K562 (cell line): ENCODE measurements at regions not wholly inside any gene's neighbourhood (a gene's known extent, or its start where the extent isn't known, plus 50 kb on each side); places are given as distances from the start of the nearest gene placed in this dataset.

ENCODE experiments used
- ATAC-seq: fragments of 200-7000 bp; cut with Tn5 transposase; 3 replicates; pipeline ENCODE4 v1.9.1; 2020; ENCODE audit warnings: moderate library complexity
- BruUV-seq: library from RNA; stranded (reverse); fragments of 400-500 nt; replicated peaks from 2 replicates; lab custom pipeline; 2021; lab: Mats Ljungman, UMichigan
- CTCF ChIA-PET: fragments of 300-600 bp; formaldehyde crosslinking; extraction: SDS; loops from one replicate; lab custom pipeline; 2021; ENCODE audit warnings: low intra/inter-chr PET ratio; lab: Yijun Ruan, JAX
- POLR2A ChIA-PET: fragments of 300-600, 350-650 bp; sonication (Branson Sonifier 250); formaldehyde crosslinking; extraction: SDS; loops from one replicate; lab custom pipeline; 2021; ENCODE audit warnings: antibody characterized with exemption, inconsistent platforms; lab: Yijun Ruan, JAX
- DNase-seq, 4 experiments: peaks; one replicate each; pipeline versions ENCODE4 v3.0.0 to v3.0.0-alpha.2; 2011 to 2018; ENCODE audit warnings: low spot score in 3 of 4, mixed read lengths in 3 of 4; ENCODE audit errors: extremely low read depth in 1 of 4
- FAIRE-seq: peaks from 2 replicates; lab custom pipeline; 2011; peaks lifted over from hg19 to GRCh38; lab: Jason Lieb, UNC
- H2AFZ ChIP-seq: 2 replicates; pipeline ENCODE4 v1.6.0; 2011; ENCODE audit warnings: low read depth, low read length, control low read depth, inconsistent platforms
- H3K27ac ChIP-seq: fragments of 200-600 bp; 3 replicates; pipeline ENCODE4 v1.8.0; 2011; ENCODE audit warnings: low read depth, mild to moderate bottlenecking, control low read depth, inconsistent platforms, low read length, moderate library complexity, mixed read lengths; ENCODE audit errors: extremely low read depth
- H3K27me3 ChIP-seq, 2 experiments: fragments of 300-600 bp in 1 of 2; 2 replicates in 1 of 2; 3 replicates in 1 of 2; pipeline versions ENCODE4 v1.6.0 to v1.8.0; 2011; ENCODE audit warnings: inconsistent platforms in 2 of 2, low read length in 2 of 2, mild to moderate bottlenecking in 1 of 2, mixed read lengths in 1 of 2, moderate library complexity in 1 of 2; ENCODE audit not compliant: control insufficient read depth in 2 of 2, insufficient read depth in 2 of 2
- H3K36me3 ChIP-seq: fragments of 300-600 bp; 3 replicates; pipeline ENCODE4 v1.8.0; 2011; ENCODE audit warnings: mild to moderate bottlenecking, low read length, inconsistent platforms; ENCODE audit not compliant: control insufficient read depth, insufficient read depth
- H3K4me1 ChIP-seq, 2 experiments: fragments of 200-600 bp in 1 of 2; replicated peaks in 1 of 2; 2 replicates in 1 of 2; 3 replicates in 1 of 2; pipeline versions ENCODE4 v1.5.1 to v1.8.0; 2011; ENCODE audit warnings: inconsistent platforms in 2 of 2, low read length in 2 of 2, mild to moderate bottlenecking in 1 of 2, mixed read lengths in 1 of 2, moderate library complexity in 1 of 2; ENCODE audit not compliant: control insufficient read depth in 2 of 2, insufficient read depth in 2 of 2
- H3K4me2 ChIP-seq: 2 replicates; pipeline ENCODE4 v1.6.1; 2011; ENCODE audit warnings: low read length, control low read depth, inconsistent platforms, mixed read lengths; ENCODE audit not compliant: insufficient read depth
- H3K4me3 ChIP-seq: fragments of 200-600 bp; sonication (generic), shearing (Covaris generic); 2 replicates; pipeline ENCODE4 v1.5.1; 2016; ENCODE audit warnings: control low read depth, inconsistent platforms
- H3K79me2 ChIP-seq: fragments of 200-600 bp; 3 replicates; pipeline ENCODE4 v1.8.0; 2011; ENCODE audit warnings: low read length, inconsistent platforms; ENCODE audit not compliant: control insufficient read depth, insufficient read depth
- H3K9ac ChIP-seq, 2 experiments: 2 replicates each; pipeline versions ENCODE4 v1.6.0 to v1.6.1; 2011; ENCODE audit warnings: low read depth in 2 of 2, low read length in 2 of 2, control low read depth in 1 of 2, inconsistent platforms in 1 of 2, mild to moderate bottlenecking in 1 of 2, mixed read lengths in 1 of 2; ENCODE audit not compliant: insufficient read depth in 1 of 2
- H3K9me1 ChIP-seq: one replicate; pipeline ENCODE4 v1.6.0; 2011; ENCODE audit warnings: inconsistent platforms, mild to moderate bottlenecking, low read length, moderate library complexity; ENCODE audit not compliant: control insufficient read depth, insufficient read depth
- H3K9me3 ChIP-seq: replicated peaks from 2 replicates; pipeline ENCODE4 v1.5.1; 2011; ENCODE audit warnings: low read depth, low read length, inconsistent platforms; ENCODE audit not compliant: control insufficient read depth, insufficient read depth
- H4K20me1 ChIP-seq: replicated peaks from 2 replicates; pipeline ENCODE4 v1.6.1; 2011; ENCODE audit warnings: low read length, inconsistent platforms, mixed read lengths; ENCODE audit not compliant: control insufficient read depth, insufficient read depth
- BDP1 ChIP-seq: IDR thresholded peaks from 3 replicates; pipeline ENCODE4 v1.6.1; 2011; ENCODE audit not compliant: insufficient read length, insufficient read depth
- NR2C1 ChIP-seq, 2 experiments: fragments of 450-650 bp; IDR thresholded peaks; 2 replicates each; pipeline ENCODE4 v1.6.1; 2017; ENCODE audit warnings: mild to moderate bottlenecking in 2 of 2, antibody characterized with exemption in 1 of 2, inconsistent platforms in 1 of 2, missing compliant biosample characterization in 1 of 2, missing genetic modification characterization in 1 of 2
- TAF7 ChIP-seq: fragments of 450-650 bp; IDR thresholded peaks from 2 replicates; pipeline ENCODE4 v1.6.1; 2016; ENCODE audit warnings: missing genetic modification characterization, missing compliant biosample characterization
- WGBS: fragments of 100-300 bp; shearing (Covaris generic); methylation state at CpG from one replicate; pipeline ENCODE4 v1.1.6; 2016; ENCODE audit warnings: low coverage, mixed read lengths; ENCODE audit not compliant: insufficient coverage; ENCODE audit errors: missing lambda C conversion rate; 5-methylcytosine and 5-hydroxymethylcytosine counted together
- in situ Hi-C: fragments of 300-500 bp; cut with MboI; formaldehyde crosslinking; loops from 4 replicates; pipeline ENCODE4 v1.15.0; 2018; ENCODE audit warnings: inconsistent platforms, mixed read lengths
- intact Hi-C: fragments of 100-400 bp; cut with micrococcal nuclease; formaldehyde crosslinking; loops from 2 replicates; pipeline ENCODE4 v1.14.2; 2022

DNA sequence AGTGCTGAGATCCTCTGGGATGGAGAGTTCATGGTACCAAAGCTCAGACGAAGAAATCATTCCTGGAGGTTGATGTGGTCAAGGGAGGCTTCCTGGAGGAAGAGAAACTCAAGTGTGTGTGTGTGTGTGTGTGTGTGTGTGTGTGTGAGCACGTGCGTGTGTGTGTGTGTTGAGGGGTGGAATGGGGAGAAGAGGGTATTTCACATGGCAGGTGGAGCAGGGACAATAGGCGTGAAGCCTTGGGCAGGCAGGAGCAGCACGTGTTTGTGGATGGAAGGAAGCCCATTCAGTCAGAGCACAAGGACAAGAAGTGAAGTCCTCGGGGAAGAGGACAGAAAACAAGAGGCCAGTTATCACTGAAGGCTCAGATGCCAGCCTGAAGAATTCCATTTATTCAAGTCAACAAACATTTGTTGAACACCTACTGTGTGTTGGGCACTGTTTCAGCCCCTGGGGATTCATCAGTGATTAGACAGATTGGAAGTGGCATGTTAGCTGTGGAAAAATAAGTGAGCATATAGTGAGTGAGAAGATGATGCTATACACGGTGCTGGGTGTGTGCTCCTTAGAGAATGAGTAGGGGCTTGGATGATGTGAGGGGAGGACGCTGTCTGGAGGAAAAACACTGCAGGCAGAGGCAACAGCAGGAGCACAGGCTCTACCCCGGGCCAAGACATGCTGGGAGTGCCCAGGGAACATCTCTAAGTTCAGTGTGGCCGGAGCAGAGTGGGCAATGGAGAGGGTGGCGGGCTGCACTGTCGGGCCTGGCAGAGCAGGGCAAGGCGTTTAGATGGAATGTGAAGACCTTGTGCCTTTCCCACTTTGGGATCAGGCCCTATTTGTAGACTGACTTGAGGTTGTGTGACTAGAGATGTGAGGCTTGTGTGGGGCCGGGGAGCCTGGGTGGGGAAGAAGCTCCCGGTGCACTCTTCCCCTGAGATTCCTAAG is 267.1 kb downstream of the CBLN1 start:
- ATAC-seq: no peak
- H3K36me3 ChIP-seq: no peaks in the 10 kb centered on the region
- ChIA-PET CTCF (no interaction called here), POLR2A (no interaction called here)
- H3K9ac ChIP-seq: no peak overlapping the region
- H2AFZ ChIP-seq: no peak overlapping the region
- no peaks in the 10 kb centered on the region for H3K79me2 ChIP-seq
- in situ Hi-C loops: no loop called here
- under 1% methylated on average over 11 of the region's 15 CpGs for WGBS
- intact Hi-C loops: no loop called here
- H3K27ac ChIP-seq: no peak overlapping the region
- no peaks in the 10 kb centered on the region; the same call in 1 of the 2 replicates for H4K20me1 ChIP-seq
- no peak overlapping the region for H3K4me2 ChIP-seq
- no peak for FAIRE-seq
- DNase-seq: no peak
- no peaks in the 10 kb centered on the region for H3K9me3 ChIP-seq
- no peak overlapping the region for H3K4me3 ChIP-seq
- no peaks in the 10 kb centered on the region; a peak in 1 of 5 replicates for H3K27me3 ChIP-seq
- H3K9me1 ChIP-seq: no peaks in the 10 kb centered on the region
- no peak for TF ChIP-seq NR2C1 (IDR thresholded peaks at IDR 0.05)
- TF ChIP-seq NR2C1 (tag; IDR thresholded peaks at IDR 0.05): no peak
- TF ChIP-seq TAF7 (tag): no peak
- no TSS peak for BruUV-seq
- H3K4me1 ChIP-seq: no peaks in the 10 kb centered on the region

DNA sequence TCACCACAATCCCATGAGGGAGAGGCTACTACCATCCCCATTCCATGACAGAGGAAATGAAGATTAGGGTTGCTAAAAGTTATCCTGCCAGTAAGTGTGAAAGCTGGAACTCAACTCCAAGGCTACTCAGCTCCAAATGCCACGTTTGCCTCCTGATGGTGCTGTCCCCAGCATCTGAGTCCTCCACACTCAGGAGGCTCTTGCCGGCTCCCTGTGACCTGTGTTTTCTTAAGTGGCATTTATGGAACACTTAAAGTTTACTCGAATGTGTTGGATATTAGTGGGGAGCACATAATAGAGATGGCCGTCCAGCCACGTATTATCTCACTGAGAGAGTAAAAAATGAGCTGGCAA is 267.9 kb downstream of the CBLN1 start:
- Histone ChIP-seq H3K27me3 (no peaks in the 10 kb centered on the region), H3K27ac (no peak overlapping the region), H3K9me1 (no peaks in the 10 kb centered on the region), H3K9ac (no peak overlapping the region), H3K4me2 (no peak overlapping the region), H3K9me3 (no peaks in the 10 kb centered on the region), H4K20me1 (no peaks in the 10 kb centered on the region; the same call in 1 of the 2 replicates), H3K4me3 (no peak overlapping the region), H3K79me2 (no peaks in the 10 kb centered on the region), H3K4me1 (no peaks in the 10 kb centered on the region)
- DNase-seq (no peak), FAIRE-seq (no peak), ATAC-seq (no peak)
- in situ Hi-C loops (no loop called here), intact Hi-C loops (no loop called here)
- ChIA-PET POLR2A (no interaction called here), CTCF (no interaction called here)
- no TSS peak for BruUV-seq
- 1% methylated on average over 5 of the region's 5 CpGs for WGBS
- no peak for TF ChIP-seq BDP1
- TF ChIP-seq, all 486 proteins: peak for 0
- Histone ChIP-seq H2AFZ (no peak overlapping the region), H3K36me3 (no peaks in the 10 kb centered on the region)
